HG03575 (cell line): ENCODE measurements at regions not wholly inside any gene's neighbourhood (a gene's known extent, or its start where the extent isn't known, plus 50 kb on each side); places are given as distances from the start of the nearest gene placed in this dataset.

Experiments used
- ATAC-seq: cut with Tn5 transposase; IDR thresholded peaks from one replicate; pipeline ENCODE4 v1.9.1; 2021; ENCODE audit not compliant: unreplicated experiment, insufficient number of reproducible peaks, low FRiP score; ENCODE audit errors: extremely low read depth

DNA sequence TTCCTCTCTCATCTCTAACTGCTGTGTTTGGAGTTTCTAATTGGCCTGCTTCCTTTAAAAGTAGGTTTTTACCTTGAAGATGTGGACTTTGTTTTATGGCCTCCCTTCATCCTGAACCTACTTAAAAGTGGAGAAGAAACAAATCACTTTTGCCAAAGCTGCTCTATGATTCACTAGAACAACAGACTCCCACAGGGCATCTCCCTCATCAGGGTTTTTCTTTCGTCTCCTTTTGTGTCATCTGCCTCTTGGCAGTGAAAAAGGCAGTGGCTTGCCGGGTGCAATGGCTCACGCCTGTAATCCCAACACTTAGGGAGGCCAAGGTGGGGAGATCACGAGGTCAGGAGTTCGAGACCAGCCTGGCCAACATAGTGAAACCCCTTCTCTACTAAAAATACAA is 186.6 kb upstream of the MTNR1B start:
- ATAC-seq: no peak

DNA sequence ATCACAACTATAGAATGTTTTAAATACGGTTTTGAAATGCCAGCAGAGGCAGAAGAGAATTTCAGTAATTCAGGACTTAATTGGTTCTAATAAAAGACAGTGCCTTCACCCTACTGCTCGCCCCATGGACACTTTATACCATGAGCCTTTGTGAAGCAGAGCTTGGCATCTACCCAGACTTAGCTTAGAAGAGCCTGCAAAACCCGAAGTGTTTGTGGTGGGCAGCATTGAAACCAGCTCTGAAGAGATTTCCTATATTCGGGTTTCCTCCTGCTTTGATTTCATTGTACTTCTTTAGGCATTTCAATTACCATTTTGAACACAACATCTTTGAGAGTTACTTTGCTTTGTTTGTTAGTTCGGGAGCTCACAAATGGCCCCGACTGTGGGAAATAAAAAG is 185.1 kb upstream of the MTNR1B start:
- ATAC-seq: no peak

DNA sequence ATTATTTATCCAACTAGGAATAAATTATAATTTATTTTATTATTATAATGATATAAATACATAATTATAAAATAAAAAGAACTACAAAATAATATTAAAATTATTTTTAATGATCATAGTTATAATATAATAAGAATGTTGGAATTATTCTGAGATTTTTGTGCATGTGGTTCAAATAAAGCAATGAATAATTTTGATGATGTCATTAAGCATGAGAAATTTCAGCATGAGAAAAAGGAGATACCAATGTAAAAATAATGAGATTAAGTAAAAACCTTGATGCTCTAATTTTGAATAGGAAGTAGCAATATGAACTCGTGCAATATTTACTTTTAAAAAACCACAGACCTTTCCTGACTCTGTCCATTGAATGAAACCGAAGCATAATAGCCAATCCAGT is 181.8 kb upstream of the MTNR1B start:
- ATAC-seq: no peak

DNA sequence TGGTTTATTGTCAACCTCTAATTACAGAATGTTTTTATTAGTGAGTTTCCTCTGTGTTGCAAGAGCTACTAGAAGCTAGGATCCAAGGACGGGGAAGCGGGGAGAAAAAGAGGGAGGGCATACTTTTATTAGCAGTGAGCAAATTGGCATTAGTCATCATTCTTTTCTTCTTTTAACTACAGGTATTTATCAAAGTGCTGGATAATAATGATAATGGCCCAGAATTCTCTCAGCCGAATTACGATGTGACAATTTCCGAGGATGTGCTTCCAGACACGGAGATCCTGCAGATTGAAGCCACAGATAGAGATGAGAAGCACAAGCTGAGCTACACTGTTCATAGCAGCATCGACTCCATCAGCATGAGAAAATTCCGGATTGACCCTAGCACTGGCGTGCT is 179.7 kb upstream of the MTNR1B start:
- no peak for ATAC-seq

DNA sequence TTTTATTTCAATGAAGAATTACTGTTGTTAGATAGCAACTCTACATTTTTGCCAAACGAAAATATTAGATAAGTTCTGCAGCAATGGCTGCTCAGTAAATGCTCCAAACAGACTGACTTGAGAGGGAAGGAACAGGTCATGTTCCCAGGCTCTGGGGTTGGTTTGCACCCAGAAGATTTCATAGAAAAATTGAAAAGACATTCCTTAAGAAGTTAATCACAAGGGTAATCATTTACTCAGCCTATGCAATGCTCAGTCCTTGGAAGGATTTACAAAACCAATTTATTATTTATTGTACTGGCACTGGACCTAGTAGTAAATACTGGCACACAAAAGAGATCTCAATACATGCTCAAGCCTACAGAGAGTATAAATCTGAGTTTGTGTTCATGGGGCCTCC is 179.1 kb upstream of the MTNR1B start:
- no peak for ATAC-seq

DNA sequence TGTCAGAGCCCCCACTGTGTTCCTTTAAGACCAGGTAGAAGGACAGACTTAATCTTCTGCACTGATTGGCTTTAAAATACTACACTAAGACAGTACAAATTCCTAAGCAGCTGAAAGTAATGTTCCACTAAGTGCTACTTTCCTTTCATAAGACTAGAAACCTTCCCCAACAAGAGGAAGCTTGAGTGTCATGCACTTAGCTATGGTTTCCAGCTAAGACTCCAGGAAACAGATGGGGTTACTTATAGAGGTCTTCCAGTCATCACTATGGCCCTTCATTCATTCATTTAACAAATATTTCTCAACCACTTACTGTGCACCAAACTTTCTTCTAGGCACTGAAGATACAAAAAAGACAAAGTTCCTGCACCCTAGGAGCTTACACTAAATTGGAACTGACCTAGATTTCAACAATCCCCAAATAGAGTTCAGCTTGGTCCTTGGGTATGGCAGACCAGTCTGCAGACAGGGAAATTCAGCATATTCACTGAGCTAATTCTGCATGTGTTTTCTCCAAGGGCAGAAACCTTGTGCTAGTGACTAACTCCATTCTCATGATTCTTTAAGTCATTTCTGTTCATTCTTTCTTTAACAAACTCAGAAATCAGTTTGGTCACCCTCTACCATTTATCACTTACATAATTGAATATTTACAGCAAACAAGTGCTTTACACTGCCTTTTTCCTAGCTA is 178.4 kb upstream of the MTNR1B start:
- no peak for ATAC-seq

DNA sequence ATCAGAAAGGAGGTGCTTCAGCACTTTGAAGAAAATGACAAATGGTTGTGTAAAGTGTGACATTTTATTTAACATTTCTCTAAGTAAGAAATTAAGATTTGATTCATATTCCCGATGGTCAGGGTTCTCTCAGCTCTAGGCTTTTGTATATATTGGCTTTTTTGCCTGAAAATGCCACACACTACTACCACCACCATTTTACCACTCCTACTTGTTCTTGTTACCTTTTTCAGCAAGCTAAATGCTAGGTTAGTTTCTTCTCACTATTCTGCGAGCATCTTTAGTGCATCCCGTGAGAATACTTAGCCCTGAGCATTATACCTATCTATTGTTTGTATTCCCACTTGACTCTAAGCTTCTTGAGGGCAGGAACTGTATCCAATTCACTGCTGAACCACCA is 177.6 kb upstream of the MTNR1B start:
- ATAC-seq: no peak

DNA sequence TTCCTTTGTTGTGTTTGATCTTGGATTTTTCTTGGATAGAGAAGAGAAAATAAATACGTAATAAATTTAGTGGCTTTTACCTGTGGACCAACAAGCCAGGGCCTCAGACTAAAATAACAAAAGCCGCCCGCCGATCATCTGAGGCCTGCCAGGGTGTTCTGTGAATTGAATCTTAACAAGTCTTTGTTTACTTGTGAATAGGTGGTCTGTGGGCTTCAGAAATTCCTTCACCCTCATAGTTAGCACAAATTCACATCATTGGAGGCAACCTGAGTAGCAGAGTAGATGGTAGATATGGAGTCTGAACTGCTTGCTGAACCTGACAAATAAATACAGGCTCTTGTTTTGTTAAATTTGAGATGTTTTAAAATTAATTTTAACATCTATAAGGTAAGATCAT is 176.3 kb upstream of the MTNR1B start:
- no peak for ATAC-seq

DNA sequence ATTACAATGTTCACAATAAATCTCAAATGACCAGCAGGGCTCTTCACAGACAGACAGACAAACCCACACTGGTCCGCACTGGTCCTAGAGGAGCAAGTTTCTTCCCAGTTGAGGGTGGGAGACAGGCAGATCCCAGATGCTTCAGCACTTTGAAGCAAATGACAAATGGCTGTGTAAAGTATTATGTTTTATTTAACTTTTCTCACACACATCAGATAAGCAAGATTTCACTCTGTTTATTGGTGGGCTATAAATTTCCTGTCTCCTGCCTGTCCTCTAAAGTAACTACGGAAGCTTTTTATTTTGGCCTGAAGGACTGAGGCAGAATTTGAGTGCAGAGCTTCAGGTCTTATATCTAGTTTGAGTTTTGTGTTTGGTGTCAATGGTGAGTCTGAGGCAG is 174.7 kb upstream of the MTNR1B start:
- ATAC-seq: no peak

DNA sequence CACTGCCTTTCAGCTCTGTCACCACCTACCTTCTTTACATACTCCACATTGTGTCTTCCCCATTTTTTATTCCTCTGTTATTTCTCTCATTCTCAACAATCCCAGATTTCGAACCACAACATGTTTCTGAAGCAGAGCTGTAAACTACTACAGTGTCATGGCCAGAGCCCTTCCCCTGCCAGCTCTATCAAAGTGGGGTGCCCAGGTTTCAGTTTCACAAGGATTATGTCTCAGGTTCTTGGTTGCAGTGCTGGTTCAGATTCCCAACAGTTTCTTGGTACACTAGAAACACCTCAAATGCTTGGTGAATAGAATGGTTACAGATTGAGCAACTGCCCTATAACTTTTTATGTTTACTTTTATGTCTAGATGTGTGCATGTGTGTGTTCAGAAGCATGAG is 172.7 kb upstream of the MTNR1B start:
- no peak for ATAC-seq

DNA sequence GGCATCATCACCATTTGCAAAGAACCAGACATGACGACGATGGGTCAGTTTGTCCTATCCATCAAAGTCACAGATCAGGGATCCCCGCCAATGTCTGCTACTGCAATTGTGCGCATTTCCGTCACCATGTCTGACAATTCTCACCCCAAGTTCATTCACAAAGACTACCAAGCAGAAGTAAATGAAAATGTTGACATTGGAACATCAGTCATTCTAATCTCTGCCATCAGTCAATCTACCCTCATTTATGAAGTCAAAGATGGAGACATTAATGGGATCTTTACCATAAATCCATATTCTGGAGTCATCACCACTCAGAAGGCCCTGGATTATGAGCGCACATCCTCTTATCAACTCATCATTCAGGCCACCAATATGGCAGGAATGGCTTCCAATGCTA is 171.6 kb upstream of the MTNR1B start:
- ATAC-seq: no peak

DNA sequence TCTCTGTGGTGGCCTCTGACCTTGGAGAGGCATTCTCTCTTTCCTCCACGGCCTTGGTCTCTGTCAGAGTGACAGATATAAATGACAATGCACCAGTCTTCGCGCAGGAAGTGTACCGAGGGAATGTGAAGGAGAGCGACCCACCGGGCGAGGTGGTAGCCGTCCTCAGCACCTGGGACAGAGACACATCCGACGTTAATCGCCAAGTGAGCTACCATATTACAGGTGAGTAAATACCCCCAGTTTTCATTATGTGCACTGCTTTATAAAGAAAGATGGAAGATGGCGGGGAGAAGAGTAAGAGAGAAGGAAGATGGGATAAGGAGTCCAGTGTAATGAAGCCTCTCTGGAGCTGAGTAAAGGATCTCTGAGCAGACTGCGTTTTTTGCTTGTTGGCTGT is 167.8 kb upstream of the MTNR1B start:
- ATAC-seq: no peak

DNA sequence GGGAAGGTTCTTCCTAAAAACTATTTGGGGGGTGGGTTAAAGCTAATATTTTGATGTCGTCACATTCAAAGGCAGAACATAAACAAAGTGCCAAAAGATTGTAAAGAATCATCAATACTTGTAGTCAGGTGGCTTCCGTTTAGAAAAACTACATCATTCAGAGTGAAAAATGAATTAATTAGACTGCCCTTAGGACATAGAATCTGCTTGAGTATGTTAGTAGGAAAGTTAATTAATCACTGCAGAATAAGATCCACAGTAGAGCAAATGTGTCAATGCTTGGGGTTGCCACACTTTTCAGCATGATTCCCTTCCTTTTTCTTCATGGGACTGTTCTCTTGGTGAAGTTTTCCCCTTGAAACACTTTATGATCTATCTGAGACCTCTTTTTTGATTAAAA is 166.8 kb upstream of the MTNR1B start:
- no peak for ATAC-seq

DNA sequence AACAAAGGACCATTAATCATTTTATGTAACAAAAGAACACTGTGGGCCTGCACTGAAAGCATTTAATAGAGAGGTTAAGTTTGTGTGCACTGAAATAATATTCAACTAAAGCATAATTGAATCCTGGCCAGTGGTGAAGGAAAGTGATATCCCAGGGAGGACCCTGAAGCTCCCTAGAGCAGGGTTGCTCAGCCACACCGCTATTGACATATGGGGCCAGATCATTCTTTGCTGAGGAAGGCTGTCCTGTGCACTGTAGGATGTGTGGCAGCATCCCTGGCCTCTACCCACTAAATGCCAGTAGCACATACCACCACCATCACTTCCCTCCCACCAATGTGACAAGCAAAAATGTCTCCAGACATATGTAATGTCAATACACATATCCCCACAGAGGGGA is 166.1 kb upstream of the MTNR1B start:
- no peak for ATAC-seq

DNA sequence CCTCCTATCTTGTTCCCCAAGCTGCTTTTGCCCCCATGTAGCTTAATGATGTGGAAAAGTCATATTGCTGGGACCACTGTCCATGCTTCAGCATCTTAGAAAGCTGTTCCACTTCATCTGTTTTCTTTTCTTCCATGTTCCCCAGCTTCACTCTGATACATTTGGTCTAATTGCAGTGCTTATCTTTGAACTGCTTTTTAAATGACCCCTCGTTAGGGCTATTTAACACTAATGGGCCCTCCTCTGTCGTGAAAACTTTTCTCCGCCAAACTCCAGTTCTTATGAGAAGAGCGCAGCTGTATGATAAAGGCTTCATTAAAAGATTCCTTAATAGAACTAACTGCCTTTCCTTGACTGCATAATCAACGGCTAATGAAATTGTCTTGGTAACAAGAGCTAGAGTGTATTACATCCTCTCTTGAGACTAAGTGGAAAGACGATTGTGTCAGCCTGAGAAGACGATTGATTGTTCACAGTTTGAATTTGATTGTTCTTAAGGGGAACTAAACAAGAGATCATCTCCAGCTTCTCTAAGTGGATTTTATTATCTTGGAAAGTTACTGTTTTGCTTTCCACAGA is 165.0 kb upstream of the MTNR1B start:
- ATAC-seq: no peak

DNA sequence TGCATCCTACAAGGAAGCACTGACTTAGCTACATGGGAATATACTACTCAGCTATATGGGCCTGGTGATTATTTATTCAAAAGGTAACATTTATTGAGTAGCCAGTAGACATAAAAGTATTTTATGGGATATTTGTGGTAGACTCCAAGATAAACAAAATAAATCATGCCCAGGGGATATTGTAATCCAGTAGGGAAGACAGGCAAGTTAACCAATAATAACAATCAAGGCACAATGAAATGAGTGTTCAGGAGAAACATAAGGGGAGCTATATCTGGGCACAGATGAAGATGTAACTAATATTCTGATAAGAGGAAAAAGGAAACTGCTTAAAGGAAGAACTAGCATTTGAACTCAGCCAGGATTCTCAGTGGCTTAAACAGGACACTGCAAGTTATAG is 161.4 kb upstream of the MTNR1B start:
- ATAC-seq: no peak

DNA sequence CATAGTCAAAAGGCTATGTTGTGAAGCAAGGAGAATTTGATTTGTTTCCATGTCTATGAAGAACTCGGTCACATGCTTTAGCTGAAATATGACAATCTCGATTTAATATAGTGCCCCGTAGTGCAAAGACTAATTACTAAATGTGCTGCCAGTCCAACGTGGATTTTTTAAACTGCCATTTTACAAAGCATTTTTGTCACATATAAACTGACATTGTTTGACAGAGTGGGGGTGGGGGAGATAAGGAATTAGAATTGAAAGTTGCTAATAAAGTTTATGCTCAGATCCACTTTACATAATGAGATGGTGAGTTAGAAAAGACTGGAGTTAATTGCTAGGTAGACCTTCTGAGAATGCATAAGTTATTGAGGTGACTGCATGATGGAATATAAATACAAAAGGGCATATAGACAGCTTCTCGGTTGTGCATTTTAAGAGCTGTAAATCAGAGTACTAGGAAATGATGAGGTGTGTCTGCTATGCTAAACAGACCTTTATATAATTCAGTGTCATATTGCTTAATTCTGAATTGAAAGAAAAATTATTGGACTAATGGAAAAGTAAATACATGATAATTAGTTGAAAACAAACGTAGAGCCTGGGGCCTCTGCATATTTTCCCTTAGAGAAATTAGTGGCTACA is 158.9 kb upstream of the MTNR1B start:
- ATAC-seq: no peak

DNA sequence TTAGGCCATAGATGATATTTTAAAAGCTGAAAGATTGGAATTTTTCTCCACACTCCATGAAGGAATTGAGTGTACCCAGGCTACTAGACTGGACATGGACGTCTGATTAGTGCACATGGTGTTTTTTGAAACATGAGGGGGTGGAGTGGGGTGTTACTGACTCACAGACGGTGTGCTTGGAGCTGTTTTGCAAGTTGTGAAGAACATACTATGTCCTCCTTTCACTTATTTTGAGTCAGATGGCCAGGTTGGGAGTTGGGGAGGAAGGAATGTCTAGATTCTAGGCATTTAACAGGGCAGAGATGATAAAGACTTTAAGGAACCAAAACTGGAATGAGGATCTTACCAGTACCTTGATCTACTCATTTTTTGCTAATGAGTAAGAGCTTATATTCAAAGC is 158.1 kb upstream of the MTNR1B start:
- no peak for ATAC-seq

DNA sequence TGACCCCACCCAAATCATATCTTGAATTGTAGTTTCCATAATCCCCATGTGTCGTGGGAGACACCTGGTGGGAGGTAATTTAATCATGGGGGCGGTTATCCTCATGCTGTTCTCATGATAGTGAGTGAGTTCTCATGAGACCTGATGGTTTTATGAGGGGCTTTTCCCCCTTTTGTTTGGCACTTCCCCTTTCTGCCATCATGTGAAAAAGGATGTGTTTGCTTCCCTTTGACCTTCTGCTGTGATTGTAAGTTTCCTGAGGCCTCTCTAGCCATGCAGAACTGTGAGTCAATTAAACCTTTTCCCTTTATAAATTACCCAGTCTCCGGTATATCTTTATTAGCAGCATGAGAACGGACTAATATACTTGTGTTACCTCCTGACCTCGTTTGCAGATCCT is 156.6 kb upstream of the MTNR1B start:
- ATAC-seq: no peak

DNA sequence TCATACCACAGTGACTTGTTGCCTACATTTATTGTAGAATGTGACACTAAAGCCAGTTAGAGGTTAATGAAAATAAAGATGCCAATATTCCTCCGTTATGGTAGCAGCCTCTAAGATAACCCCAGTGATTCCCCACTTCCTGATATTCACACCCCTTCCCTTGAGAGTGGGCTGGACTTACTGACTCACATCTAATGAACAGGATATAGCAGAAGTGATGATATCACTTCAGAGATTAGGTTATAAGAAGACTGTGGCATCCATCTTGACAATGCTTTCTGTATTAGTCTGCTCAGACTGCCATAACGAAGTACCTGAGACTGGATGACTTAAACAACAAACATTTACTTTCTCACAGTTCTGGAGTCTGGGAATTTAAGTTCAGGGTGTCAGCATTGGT is 149.6 kb upstream of the MTNR1B start:
- ATAC-seq: no peak

DNA sequence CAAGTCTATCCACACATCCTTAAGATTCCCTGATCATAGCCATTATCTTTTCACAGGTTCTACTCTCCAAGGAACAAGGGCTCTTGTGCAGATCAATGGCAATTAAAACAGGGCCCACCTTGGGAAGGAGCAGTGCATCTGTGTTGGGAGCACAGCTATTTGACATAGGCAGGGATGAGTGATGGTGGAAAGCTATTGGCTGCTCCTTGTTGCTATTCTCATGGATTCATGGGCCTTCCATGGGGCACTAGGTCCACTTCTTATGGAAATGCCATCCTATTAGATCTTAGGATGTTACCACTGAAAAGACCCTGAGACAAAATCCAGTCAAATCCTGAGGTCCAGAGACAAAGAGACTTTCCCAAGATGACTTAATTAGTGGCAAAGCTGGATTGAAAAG is 148.6 kb upstream of the MTNR1B start:
- ATAC-seq: no peak
